Activated CD8-positive, alpha-beta T cell treated with anti-CD3 and anti-CD28 coated beads for 36 hours (primary cell): ENCODE measurements at regions not wholly inside any gene's neighbourhood (a gene's known extent, or its start where the extent isn't known, plus 50 kb on each side); places are given as distances from the start of the nearest gene placed in this dataset.

Source experiments
- ATAC-seq: fragments of 200-7000 bp; cut with Tn5 transposase; one replicate; pipeline ENCODE4 v1.10.0; 2021; ENCODE audit warnings: mild to moderate bottlenecking, moderate library complexity
- CTCF ChIA-PET: fragments of 350-600 bp; sonication (Branson Sonifier 250); formaldehyde crosslinking; loops from one replicate; lab custom pipeline; 2021; ENCODE audit warnings: antibody characterized with exemption; lab: Charles Lee
- POLR2A ChIA-PET: fragments of 350-600 bp; sonication (Branson Sonifier 250); formaldehyde crosslinking; loops from one replicate; lab custom pipeline; 2021; ENCODE audit warnings: antibody characterized with exemption; lab: Charles Lee
- DNase-seq: peaks from one replicate; pipeline ENCODE4 v3.0.0-alpha.2; 2020
- H3K27ac Mint-ChIP-seq: one replicate; pipeline ENCODE4 v1.8.0; 2021; ENCODE audit warnings: mild to moderate bottlenecking, mixed read lengths
- H3K27me3 Mint-ChIP-seq: one replicate; pipeline ENCODE4 v1.8.0; 2021; ENCODE audit warnings: mixed read lengths
- H3K36me3 Mint-ChIP-seq: one replicate; pipeline ENCODE4 v1.8.0; 2021; ENCODE audit warnings: low read depth, mixed read lengths
- H3K4me1 Mint-ChIP-seq: one replicate; pipeline ENCODE4 v1.8.0; 2021; ENCODE audit warnings: low read depth, mixed read lengths
- H3K4me3 Mint-ChIP-seq: one replicate; pipeline ENCODE4 v1.8.0; 2021; ENCODE audit warnings: mild to moderate bottlenecking, moderate library complexity, mixed read lengths
- H3K9me3 Mint-ChIP-seq: one replicate; pipeline ENCODE4 v1.8.0; 2021; ENCODE audit warnings: mixed read lengths
- intact Hi-C: fragments of 100-400 bp; cut with micrococcal nuclease; formaldehyde crosslinking; loops from one replicate; pipeline ENCODE4 v1.10.0; 2022
- TF ChIP-seq, protein P1 (sequence below): fragments of 200-600 bp; IDR thresholded peaks from one replicate; pipeline ENCODE4 v1.8.0; 2022; ENCODE audit warnings: antibody characterized with exemption, mild to moderate bottlenecking

DNA sequence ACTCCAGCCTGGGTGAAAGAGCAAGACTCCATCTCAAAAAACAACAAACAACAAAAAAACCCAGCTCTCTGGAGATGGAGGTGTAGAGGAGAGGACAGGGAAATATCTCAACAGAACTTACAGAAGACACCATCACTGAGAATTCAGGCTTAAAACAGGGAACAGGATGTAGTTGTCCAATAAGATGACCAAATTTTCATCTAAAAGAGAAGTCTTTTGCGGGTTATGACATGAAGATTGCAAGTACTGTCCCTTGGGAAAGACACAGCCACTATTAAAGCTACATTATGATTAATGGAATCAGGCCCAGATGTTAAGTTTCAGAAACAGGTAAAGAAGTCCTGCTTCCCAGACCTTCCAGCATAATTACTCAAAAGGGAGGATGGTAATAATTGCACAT lies 235.2 kb upstream of the NRP1 start:
- intact Hi-C loops, result no loop called here
- CTCF ChIA-PET, result no interaction called here
- H3K27me3 Mint-ChIP-seq, result peaks cover 7% of the 10 kb centered on the region

GRCh38 chr10:33566426-33566825 lies 232.0 kb upstream of the NRP1 start:
- TF ChIP-seq, protein P1, sequence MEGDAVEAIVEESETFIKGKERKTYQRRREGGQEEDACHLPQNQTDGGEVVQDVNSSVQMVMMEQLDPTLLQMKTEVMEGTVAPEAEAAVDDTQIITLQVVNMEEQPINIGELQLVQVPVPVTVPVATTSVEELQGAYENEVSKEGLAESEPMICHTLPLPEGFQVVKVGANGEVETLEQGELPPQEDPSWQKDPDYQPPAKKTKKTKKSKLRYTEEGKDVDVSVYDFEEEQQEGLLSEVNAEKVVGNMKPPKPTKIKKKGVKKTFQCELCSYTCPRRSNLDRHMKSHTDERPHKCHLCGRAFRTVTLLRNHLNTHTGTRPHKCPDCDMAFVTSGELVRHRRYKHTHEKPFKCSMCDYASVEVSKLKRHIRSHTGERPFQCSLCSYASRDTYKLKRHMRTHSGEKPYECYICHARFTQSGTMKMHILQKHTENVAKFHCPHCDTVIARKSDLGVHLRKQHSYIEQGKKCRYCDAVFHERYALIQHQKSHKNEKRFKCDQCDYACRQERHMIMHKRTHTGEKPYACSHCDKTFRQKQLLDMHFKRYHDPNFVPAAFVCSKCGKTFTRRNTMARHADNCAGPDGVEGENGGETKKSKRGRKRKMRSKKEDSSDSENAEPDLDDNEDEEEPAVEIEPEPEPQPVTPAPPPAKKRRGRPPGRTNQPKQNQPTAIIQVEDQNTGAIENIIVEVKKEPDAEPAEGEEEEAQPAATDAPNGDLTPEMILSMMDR, result no peak
- ChIA-PET POLR2A (no interaction called here), CTCF (no interaction called here)
- Mint-ChIP-seq H3K27ac (no peak overlapping the region), H3K27me3 (peaks cover 2% of the 10 kb centered on the region), H3K4me1 (no peaks in the 10 kb centered on the region), H3K4me3 (no peak overlapping the region), H3K9me3 (no peaks in the 10 kb centered on the region), H3K36me3 (no peaks in the 10 kb centered on the region)
- intact Hi-C loops, result no loop called here
- ATAC-seq (no peak), DNase-seq (no peak)

More for the DNA sequence above, 235.2 kb upstream of the NRP1 start:
- no peak for ATAC-seq
- Mint-ChIP-seq H3K4me3 (no peak overlapping the region), H3K27ac (no peak overlapping the region), H3K9me3 (no peaks in the 10 kb centered on the region), H3K4me1 (no peaks in the 10 kb centered on the region), H3K36me3 (no peaks in the 10 kb centered on the region)
- DNase-seq, result no peak
- POLR2A ChIA-PET, result no interaction called here
- TF ChIP-seq, protein P1, result no peak

- intact Hi-C loops, result no loop called here
- no peaks in the 10 kb centered on the region for H3K36me3 Mint-ChIP-seq
- ATAC-seq (no peak), DNase-seq (no peak)
- TF ChIP-seq, protein P1, result no peak
- H3K9me3 Mint-ChIP-seq, result no peaks in the 10 kb centered on the region
- no peak overlapping the region for H3K27ac Mint-ChIP-seq
- POLR2A ChIA-PET, result no interaction called here
- no peaks in the 10 kb centered on the region for H3K4me1 Mint-ChIP-seq
- CTCF ChIA-PET, result no interaction called here
- peaks cover 2% of the 10 kb centered on the region for H3K27me3 Mint-ChIP-seq
- H3K4me3 Mint-ChIP-seq, result no peak overlapping the region
Observed at GRCh38 chr10:33566001-33566400, 231.5 kb upstream of the NRP1 start.

DNA sequence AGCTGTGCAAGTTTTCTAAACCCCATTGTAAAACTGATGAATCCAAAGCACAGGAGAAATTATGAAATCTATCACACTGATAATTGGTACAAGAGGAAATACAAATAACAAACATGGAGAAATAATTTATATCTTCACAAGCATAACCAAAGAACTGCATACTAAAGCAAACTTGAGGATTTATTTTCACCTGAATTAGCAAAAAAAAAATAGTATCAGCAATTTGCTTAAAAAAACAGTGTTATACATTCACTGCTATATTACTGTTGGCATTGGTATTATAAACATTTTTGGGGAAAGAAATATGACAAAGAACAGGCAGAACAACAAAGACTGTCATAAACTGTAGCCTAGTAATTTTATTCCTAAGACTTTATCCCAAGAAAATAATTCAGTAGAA lies 230.8 kb upstream of the NRP1 start:
- Mint-ChIP-seq H3K4me3 (no peak overlapping the region), H3K36me3 (no peaks in the 10 kb centered on the region), H3K9me3 (no peaks in the 10 kb centered on the region), H3K27ac (no peak overlapping the region), H3K27me3 (peaks cover 2% of the 10 kb centered on the region), H3K4me1 (no peaks in the 10 kb centered on the region)
- intact Hi-C loops, result no loop called here
- ChIA-PET POLR2A (no interaction called here), CTCF (no interaction called here)
- TF ChIP-seq, protein P1, result no peak
- ATAC-seq (no peak), DNase-seq (no peak)

- no peak overlapping the region for H3K4me3 Mint-ChIP-seq
- ATAC-seq, result no peak
- intact Hi-C loops, result no loop called here
- H3K4me1 Mint-ChIP-seq, result peaks cover 10% of the 10 kb centered on the region
- no peak overlapping the region for H3K27ac Mint-ChIP-seq
- no peaks in the 10 kb centered on the region for H3K36me3 Mint-ChIP-seq
- ChIA-PET CTCF (no interaction called here), POLR2A (no interaction called here)
- no peak for DNase-seq
- peaks cover 2% of the 10 kb centered on the region for H3K9me3 Mint-ChIP-seq
- TF ChIP-seq, protein P1, result no peak
- H3K27me3 Mint-ChIP-seq, result peaks cover 1% of the 10 kb centered on the region
Observed at GRCh38 chr10:33559105-33559504, 224.6 kb upstream of the NRP1 start.
